H9 (cell line): ENCODE measurements at regions not wholly inside any gene's neighbourhood (a gene's known extent, or its start where the extent isn't known, plus 50 kb on each side); places are given as distances from the start of the nearest gene placed in this dataset.

Experiments used
- DNase-seq: peaks from one replicate; pipeline ENCODE4 v3.0.0-alpha.2; 2017
- H2AFZ ChIP-seq: one replicate; pipeline ENCODE4 v1.6.1; 2013; ENCODE audit warnings: mild to moderate bottlenecking, low read length, control low read depth, moderate library complexity
- H2AK5ac ChIP-seq: 2 replicates; pipeline ENCODE4 v1.6.1; 2013; ENCODE audit warnings: low read length, control low read depth, mixed read lengths; ENCODE audit not compliant: insufficient read length
- H2BK120ac ChIP-seq: one replicate; pipeline ENCODE4 v1.6.1; 2013; ENCODE audit warnings: low read depth, mild to moderate bottlenecking, low read length, control low read depth, inconsistent platforms; ENCODE audit not compliant: poor library complexity, severe bottlenecking
- H2BK12ac ChIP-seq: 2 replicates; pipeline ENCODE4 v1.6.1; 2013; ENCODE audit warnings: low read length, control low read depth, mixed read lengths, low read depth; ENCODE audit not compliant: insufficient read length
- H2BK15ac ChIP-seq: 2 replicates; pipeline ENCODE4 v1.6.1; 2013; ENCODE audit warnings: low read depth, low read length, control low read depth
- H2BK20ac ChIP-seq: one replicate; pipeline ENCODE4 v1.6.1; 2013; ENCODE audit warnings: low read depth, mild to moderate bottlenecking, low read length, control low read depth, inconsistent platforms; ENCODE audit not compliant: poor library complexity, severe bottlenecking
- H2BK5ac ChIP-seq: 2 replicates; pipeline ENCODE4 v1.6.1; 2013; ENCODE audit warnings: low read length, control low read depth, mixed read lengths; ENCODE audit not compliant: insufficient read length
- H3K14ac ChIP-seq: 2 replicates; pipeline ENCODE4 v1.6.1; 2013; ENCODE audit warnings: low read length, control low read depth; ENCODE audit not compliant: insufficient read depth
- H3K18ac ChIP-seq: 2 replicates; pipeline ENCODE4 v1.6.1; 2013; ENCODE audit warnings: low read depth, mild to moderate bottlenecking, mixed read lengths, low read length, control low read depth; ENCODE audit not compliant: insufficient read length
- H3K23ac ChIP-seq: 2 replicates; pipeline ENCODE4 v1.6.1; 2013; ENCODE audit warnings: low read length, control low read depth, mixed read lengths, low read depth; ENCODE audit not compliant: insufficient read length
- H3K23me2 ChIP-seq: 2 replicates; pipeline ENCODE4 v1.6.1; 2013; ENCODE audit warnings: low read depth, mild to moderate bottlenecking, mixed read lengths, low read length, control low read depth; ENCODE audit not compliant: insufficient read length, poor library complexity, severe bottlenecking
- H3K27ac ChIP-seq: 2 replicates; pipeline ENCODE4 v1.5.1; 2013; ENCODE audit warnings: low read length, control low read depth, mixed read lengths, low read depth; ENCODE audit not compliant: insufficient read length
- H3K27me3 ChIP-seq: 2 replicates; pipeline ENCODE4 v1.6.1; 2013; ENCODE audit warnings: low read length, control low read depth, inconsistent platforms; ENCODE audit not compliant: insufficient read depth
- H3K4ac ChIP-seq: 2 replicates; pipeline ENCODE4 v1.6.1; 2013; ENCODE audit warnings: low read depth, mild to moderate bottlenecking, control low read depth, inconsistent platforms, low read length, moderate library complexity
- H3K4me1 ChIP-seq: 2 replicates; pipeline ENCODE4 v1.6.1; 2013; ENCODE audit warnings: low read length, control low read depth, inconsistent platforms; ENCODE audit not compliant: insufficient read depth
- H3K4me2 ChIP-seq: 2 replicates; pipeline ENCODE4 v1.6.1; 2013; ENCODE audit warnings: low read length, control low read depth, mixed read lengths; ENCODE audit not compliant: insufficient read length, insufficient read depth
- H3K56ac ChIP-seq: 2 replicates; pipeline ENCODE4 v1.6.1; 2013; ENCODE audit warnings: low read depth, mild to moderate bottlenecking, mixed read lengths, low read length, control low read depth; ENCODE audit not compliant: insufficient read length
- H3K79me1 ChIP-seq: 2 replicates; pipeline ENCODE4 v1.6.1; 2013; ENCODE audit warnings: low read depth, mild to moderate bottlenecking, moderate library complexity, low read length, control low read depth, inconsistent platforms; ENCODE audit not compliant: insufficient read depth, poor library complexity, severe bottlenecking
- H3K79me2 ChIP-seq: 2 replicates; pipeline ENCODE4 v1.6.1; 2013; ENCODE audit warnings: low read length, control low read depth, inconsistent platforms; ENCODE audit not compliant: insufficient read depth
- H3K9ac ChIP-seq: 2 replicates; pipeline ENCODE4 v1.6.1; 2013; ENCODE audit warnings: low read length, control low read depth, mixed read lengths; ENCODE audit not compliant: insufficient read length; ENCODE audit errors: extremely low read depth
- H3K9me3 ChIP-seq: one replicate; pipeline ENCODE4 v1.6.1; 2013; ENCODE audit warnings: low read depth, low read length, inconsistent platforms; ENCODE audit not compliant: control insufficient read depth
- H3T11ph ChIP-seq: one replicate; pipeline ENCODE4 v1.6.1; 2013; ENCODE audit warnings: mild to moderate bottlenecking, low read length, control low read depth, inconsistent platforms
- H4K20me1 ChIP-seq: one replicate; pipeline ENCODE4 v1.6.1; 2013; ENCODE audit not compliant: control insufficient read depth, insufficient read length, insufficient read depth
- H4K5ac ChIP-seq: 2 replicates; pipeline ENCODE4 v1.6.1; 2013; ENCODE audit warnings: low read depth, mild to moderate bottlenecking, mixed read lengths, low read length, control low read depth; ENCODE audit not compliant: insufficient read length
- H4K8ac ChIP-seq: replicated peaks from 2 replicates; pipeline ENCODE4 v1.6.1; 2013; ENCODE audit warnings: low read length, control low read depth, mixed read lengths, low read depth; ENCODE audit not compliant: insufficient read length
- H4K91ac ChIP-seq: 2 replicates; pipeline ENCODE4 v1.6.1; 2013; ENCODE audit warnings: low read depth, mild to moderate bottlenecking, moderate library complexity, mixed read lengths, low read length, control low read depth; ENCODE audit not compliant: insufficient read length
- H3K27ac Mint-ChIP-seq, 3 experiments: 2 replicates in 2 of 3; 3 replicates in 1 of 3; pipeline ENCODE4 v1.8.0; 2020 to 2021; ENCODE audit warnings: mixed read lengths in 3 of 3, mild to moderate bottlenecking in 1 of 3, moderate library complexity in 1 of 3
- H3K27me3 Mint-ChIP-seq: 2 replicates; pipeline ENCODE4 v1.8.0; 2021; ENCODE audit warnings: low read depth, mild to moderate bottlenecking, moderate library complexity, mixed read lengths
- H3K36me3 Mint-ChIP-seq, 3 experiments: 2 replicates in 2 of 3; 3 replicates in 1 of 3; pipeline ENCODE4 v1.8.0; 2020 to 2021; ENCODE audit warnings: low read depth in 3 of 3, mixed read lengths in 3 of 3; ENCODE audit not compliant: insufficient read depth in 1 of 3
- H3K4me1 Mint-ChIP-seq, 2 experiments: 2 replicates each; pipeline ENCODE4 v1.8.0; 2020; ENCODE audit warnings: mixed read lengths in 2 of 2
- H3K4me3 Mint-ChIP-seq, 2 experiments: 2 replicates in 1 of 2; 3 replicates in 1 of 2; pipeline ENCODE4 v1.8.0; 2020 to 2021; ENCODE audit warnings: mild to moderate bottlenecking in 2 of 2, mixed read lengths in 2 of 2, moderate library complexity in 1 of 2
- H3K9me3 Mint-ChIP-seq, 2 experiments: 2 replicates in 1 of 2; 3 replicates in 1 of 2; pipeline ENCODE4 v1.8.0; 2020; ENCODE audit warnings: mild to moderate bottlenecking in 2 of 2, mixed read lengths in 2 of 2, moderate library complexity in 1 of 2
- CTCF ChIP-seq: fragments of 200-600 bp; sonication (generic); conservative IDR thresholded peaks from 3 replicates; pipeline ENCODE4 v1.8.0; 2021; ENCODE audit warnings: antibody characterized with exemption, mild to moderate bottlenecking
- WGBS: extraction: QIAGEN DNeasy Blood & Tissue Kit; methylation state at CpG from one replicate; pipeline ENCODE4 v1.1.7; 2013; ENCODE audit warnings: missing lambda C conversion rate, low lambda C conversion rate, mixed read lengths; ENCODE audit not compliant: insufficient read length; ENCODE audit errors: extremely low coverage; 5-methylcytosine and 5-hydroxymethylcytosine counted together

GRCh38 chr7:109354552-109354951 is 784.9 kb downstream of the DNAJB9 start:
- no peak overlapping the region for H3K14ac ChIP-seq
- H4K91ac ChIP-seq: no peak overlapping the region
- Mint-ChIP-seq H3K4me1 (no peaks in the 10 kb centered on the region), H3K4me3 (no peak overlapping the region), H3K36me3 (no peaks in the 10 kb centered on the region), H3K9me3 (no peaks in the 10 kb centered on the region), H3K27me3 (no peaks in the 10 kb centered on the region), H3K27ac (no peak overlapping the region)
- H3K4ac ChIP-seq: no peak overlapping the region
- H3K27ac ChIP-seq: no peak overlapping the region
- H3K79me2 ChIP-seq: no peaks in the 10 kb centered on the region
- no peak overlapping the region for H2BK120ac ChIP-seq
- H3K27me3 ChIP-seq: no peaks in the 10 kb centered on the region
- no peak overlapping the region for H3T11ph ChIP-seq
- H2AK5ac ChIP-seq: no peak overlapping the region
- H2AFZ ChIP-seq: no peak overlapping the region
- DNase-seq: no peak
- H3K9ac ChIP-seq: no peak overlapping the region
- no peak for TF ChIP-seq CTCF
- no peak overlapping the region for H3K23ac ChIP-seq
- WGBS: no CpG with 5 or more reads among the region's 1 CpG
- H3K56ac ChIP-seq: no peak overlapping the region
- H4K5ac ChIP-seq: no peak overlapping the region
- no peaks in the 10 kb centered on the region for H3K9me3 ChIP-seq
- no peaks in the 10 kb centered on the region for H3K4me1 ChIP-seq
- no peaks in the 10 kb centered on the region for H3K23me2 ChIP-seq
- H4K8ac ChIP-seq: no peak overlapping the region
- no peak overlapping the region for H3K4me2 ChIP-seq
- H3K18ac ChIP-seq: no peak overlapping the region
- no peak overlapping the region for H2BK5ac ChIP-seq
- no peak overlapping the region for H2BK12ac ChIP-seq
- H2BK20ac ChIP-seq: no peak overlapping the region
- H4K20me1 ChIP-seq: no peaks in the 10 kb centered on the region
- H3K79me1 ChIP-seq: no peaks in the 10 kb centered on the region
- no peak overlapping the region for H2BK15ac ChIP-seq
